NOMO-1 treated with DMSO at 0.1 percent for 48 hours (cell line): ENCODE measurements at regions not wholly inside any gene's neighbourhood (a gene's known extent, or its start where the extent isn't known, plus 50 kb on each side); places are given as distances from the start of the nearest gene placed in this dataset.

Source experiments
- DNase-seq: peaks from one replicate; lab custom pipeline; 2025; ENCODE audit not compliant: unreplicated experiment; lab: John Stamatoyannopoulos, UW

DNA sequence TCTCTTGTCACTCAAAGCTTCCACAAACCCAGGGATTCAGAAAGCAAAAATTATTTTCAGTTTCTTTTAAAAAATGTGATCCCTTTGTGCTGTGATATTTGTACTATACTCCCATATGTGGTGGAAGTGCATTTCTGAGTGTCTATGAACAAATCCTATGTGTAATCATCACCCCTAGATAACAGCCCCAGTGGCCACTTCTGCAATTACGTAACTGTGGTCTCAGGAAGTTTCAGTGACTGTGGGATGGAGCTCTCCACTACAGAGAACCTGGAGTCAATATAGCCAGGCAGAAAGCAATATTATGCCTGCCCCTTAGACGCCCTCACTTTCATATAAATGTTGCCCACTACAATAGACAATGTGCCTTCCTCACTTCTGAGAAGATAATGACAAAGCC, 1101.7 kb upstream of the GHITM start:
- peak; percentile 3 for DNase-seq

DNA sequence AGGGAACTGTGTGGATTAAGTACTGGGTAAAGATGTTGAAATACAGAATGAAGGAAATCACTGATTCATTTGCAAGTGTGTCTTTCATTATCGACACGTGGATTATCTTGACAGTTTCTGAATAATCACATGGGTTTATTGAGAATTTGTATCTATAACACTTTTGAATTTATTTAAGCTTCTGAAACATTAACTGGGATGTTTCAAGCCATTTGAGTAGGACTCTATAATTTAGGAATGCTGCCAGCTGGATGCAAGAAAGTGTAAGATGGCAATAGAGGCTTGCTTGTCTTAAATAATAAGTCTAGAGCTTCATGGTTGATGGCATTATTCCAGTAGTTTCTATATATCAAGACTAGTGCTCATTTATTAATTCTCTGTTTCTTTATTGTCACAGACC, 1100.7 kb upstream of the GHITM start:
- DNase-seq, result no peak

GRCh38 chr10:83045731-83046130, 1093.6 kb upstream of the GHITM start:
- DNase-seq, result no peak

DNA sequence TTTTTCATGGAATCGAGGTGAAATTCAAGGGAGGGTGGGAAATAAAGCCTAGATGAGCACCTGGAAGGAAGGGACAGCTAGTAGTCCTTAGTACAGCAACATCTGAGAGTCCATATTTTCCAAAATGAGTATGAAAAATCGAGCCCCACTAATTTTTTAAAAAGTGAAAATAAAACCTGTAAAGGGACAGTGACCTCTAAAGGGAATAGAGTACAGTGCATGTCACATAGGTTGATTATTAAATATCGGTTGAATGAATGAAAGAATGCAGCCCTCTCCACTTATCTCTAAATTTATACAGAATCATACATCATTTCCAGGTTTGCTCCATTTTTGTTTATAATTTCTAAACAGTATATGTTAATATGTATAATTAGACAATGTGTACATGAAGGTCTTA, 1088.5 kb upstream of the GHITM start:
- DNase-seq, result no peak

- DNase-seq, result no peak
These were observed 1076.4 kb upstream of the GHITM start for GRCh38 chr10:83062871-83063270.

DNA sequence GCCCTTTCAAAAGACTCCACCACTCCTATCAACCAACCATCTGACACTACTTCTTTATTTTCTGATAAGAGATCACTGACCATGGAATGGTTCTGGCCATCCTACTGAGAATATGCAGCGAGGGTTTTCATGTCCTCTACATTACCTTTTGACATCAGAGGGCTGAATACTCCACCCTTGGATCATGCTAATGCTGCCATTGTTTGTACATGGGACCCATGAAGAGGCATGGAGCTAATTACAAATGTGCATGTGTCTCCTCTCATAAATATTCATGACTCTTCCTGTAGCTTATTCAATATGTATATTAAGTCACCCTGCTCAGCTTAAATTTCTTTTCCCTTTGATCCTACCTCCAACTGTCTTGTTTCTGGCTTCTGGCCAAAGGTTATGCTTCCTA, 1065.8 kb upstream of the GHITM start:
- no peak for DNase-seq

DNA sequence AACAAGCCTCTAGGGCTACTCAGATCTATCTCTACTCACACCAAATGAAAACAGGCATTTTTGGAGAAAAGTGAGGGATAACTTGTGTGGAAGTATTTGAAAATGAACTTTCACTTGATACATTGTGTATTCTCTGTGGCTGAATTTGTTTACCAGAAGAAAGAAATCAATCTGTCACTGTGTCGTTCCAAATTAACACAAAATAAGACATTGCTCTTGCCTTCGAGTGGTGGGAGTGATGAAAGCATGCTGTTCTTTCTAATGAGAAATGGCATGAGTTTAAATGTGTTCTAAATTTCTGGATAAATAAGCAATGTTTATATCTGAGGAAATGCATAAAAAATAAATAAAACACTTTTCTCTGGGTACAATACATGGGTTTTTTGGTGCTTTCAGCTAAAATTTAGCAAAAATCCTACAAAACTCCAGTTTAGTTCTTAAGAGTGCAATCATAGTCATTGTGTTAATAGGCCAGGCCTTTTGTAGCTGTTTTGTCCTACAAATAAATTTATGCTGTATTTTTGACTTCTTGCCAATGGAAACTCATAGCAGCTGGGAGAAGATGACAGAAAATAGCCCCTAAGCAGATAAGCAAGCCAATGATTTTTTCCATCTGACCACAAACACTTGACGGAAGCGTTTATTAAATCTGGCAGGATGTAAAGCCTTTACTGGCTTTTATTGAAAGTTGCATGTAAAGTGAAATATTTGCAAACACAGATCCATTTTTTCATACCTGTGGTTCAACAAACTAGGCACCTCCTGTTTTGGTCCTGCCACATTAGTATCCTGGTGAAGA, 1064.1 kb upstream of the GHITM start:
- DNase-seq, result no peak

GRCh38 chr10:83075815-83076355, 1063.4 kb upstream of the GHITM start:
- DNase-seq, result no peak

DNA sequence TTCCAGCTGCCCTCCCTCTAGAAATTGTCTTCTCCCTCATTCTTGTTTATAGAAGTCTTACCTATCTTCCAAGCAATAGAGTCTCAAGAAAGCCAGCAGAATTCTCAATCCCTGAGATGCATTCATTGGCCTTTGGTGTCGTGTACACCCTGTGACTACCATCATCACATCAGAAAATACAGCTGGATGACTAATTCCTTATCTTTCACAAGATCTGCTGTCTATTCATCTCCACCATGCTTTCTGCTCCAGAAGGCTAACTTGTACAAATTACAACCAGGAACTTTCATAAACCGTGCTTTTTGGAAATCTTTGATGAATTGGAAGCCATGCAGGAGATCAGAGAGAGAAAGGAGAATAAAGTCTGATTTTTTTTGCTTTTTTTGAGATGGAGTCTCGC, 1062.9 kb upstream of the GHITM start:
- DNase-seq, result no peak

GRCh38 chr10:83078160-83078559, 1061.1 kb upstream of the GHITM start:
- DNase-seq, result no peak

GRCh38 chr10:83078645-83079044, 1060.7 kb upstream of the GHITM start:
- DNase-seq, result no peak

GRCh38 chr10:83083831-83084230, 1055.5 kb upstream of the GHITM start:
- DNase-seq, result no peak

GRCh38 chr10:83089335-83089734, 1050.0 kb upstream of the GHITM start:
- no peak for DNase-seq

- no peak for DNase-seq
These were observed 1034.7 kb upstream of the GHITM start for GRCh38 chr10:83104616-83105015.

GRCh38 chr10:83108565-83109333, 1030.6 kb upstream of the GHITM start:
- DNase-seq, result no peak

DNA sequence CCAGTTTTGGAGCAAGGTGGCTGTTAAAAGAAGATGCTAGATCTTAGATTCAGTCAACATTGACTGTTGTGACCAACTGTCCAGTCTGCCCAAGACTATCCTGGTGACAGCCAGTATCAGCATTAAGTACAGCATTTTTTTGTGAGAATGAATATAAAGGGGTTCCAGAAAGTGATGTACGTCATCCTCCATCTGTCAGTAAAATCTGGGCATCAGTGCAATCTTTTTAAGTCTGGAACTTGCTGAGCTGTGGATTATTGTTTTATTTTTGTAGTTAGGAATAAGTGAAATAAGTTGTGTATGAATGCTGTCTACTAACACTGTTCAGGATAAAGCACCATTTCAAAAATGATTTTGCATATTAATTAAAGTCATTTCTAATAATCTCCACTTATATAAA, 1020.0 kb upstream of the GHITM start:
- no peak for DNase-seq

DNA sequence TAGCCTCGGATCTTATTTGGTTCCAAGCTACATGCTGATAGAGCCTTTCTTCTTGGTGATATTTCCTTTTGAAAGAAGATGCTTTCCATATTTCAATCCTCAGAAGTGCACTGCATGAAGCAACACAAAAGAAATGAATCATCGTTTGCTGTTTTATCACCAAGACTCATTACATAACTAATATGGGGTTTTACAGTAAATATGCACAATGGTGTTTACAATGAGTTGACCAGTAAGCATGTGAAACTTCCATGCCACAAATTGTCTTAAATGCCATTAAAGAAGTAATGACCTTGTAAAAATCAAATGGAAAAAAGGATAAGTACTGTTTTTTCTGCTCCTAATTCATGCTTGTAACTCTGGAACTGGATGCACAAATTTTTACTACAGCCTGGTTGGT, 1017.0 kb upstream of the GHITM start:
- DNase-seq, result no peak

DNA sequence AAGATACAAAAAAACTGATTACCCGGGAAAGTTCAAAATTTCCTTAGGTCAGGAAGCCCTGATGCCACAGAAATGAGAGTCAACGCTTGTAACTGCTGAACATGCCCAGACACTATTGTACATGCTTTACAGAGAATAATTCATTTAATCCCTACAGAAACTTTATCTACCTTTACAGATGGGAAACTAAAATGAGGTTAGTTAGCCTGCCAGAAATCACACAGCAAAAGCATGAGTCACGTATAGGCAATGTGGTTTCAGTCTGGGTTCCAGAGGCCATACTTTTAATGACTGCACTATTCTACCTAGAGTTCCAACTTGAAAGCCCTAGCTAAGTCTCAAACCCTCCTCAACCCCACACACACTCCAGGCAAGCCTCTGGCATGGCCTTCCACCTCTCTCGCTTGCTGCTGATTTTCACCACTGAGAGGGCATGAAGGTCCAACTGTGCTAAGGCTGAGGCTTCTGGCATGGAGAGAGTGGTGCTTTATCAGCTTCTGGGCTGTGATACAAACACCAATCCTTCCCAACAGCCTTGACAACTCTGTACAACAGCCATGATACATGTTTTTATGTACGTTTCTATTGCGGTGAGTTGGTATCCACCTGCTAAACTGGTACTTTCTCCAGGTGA, 1011.2 kb upstream of the GHITM start:
- no peak for DNase-seq

DNA sequence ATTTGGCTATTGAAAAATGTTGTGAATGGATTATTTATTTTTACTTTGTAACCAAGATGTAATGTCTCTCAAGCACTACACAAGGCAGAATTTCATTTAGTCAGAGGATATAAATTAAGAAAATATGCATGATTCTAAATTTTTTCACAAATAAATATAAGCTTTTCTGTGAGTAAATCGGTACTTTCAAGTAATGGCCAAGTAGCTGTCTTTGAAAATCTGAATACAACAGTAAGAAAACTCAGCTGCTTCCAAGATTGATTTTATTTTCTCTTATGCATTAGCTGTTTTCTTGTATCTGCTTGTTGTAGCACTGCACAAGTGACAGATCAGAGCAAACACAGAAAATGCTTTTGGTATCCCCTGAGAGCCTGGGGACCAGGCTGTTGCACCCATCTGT, 998.5 kb upstream of the GHITM start:
- DNase-seq, result no peak

- no peak for DNase-seq
These were observed 997.2 kb upstream of the GHITM start for GRCh38 chr10:83142074-83142563.

GRCh38 chr10:83144461-83144860, 994.8 kb upstream of the GHITM start:
- DNase-seq, result no peak

DNA sequence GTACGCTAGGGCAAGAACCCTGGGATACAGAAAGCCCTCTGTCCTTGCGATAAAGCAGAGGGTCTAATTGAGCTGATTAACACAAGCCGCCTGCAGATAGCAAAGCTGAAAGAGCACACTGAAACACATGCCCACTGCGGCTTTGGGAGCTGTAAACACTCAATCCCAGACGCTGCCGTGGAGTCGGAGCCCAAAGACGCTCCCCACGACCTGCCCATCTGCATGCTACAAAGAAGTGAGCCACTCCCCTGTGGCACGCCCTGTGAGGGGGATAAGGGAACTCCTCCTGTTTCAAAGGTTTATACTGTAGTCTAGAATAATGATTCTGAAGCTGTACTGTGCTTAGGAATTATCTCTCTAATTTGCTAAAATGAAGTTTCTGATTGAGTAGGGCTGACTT, 985.6 kb upstream of the GHITM start:
- DNase-seq, result no peak
